Keratinocyte (primary cell): ENCODE measurements at regions not wholly inside any gene's neighbourhood (a gene's known extent, or its start where the extent isn't known, plus 50 kb on each side); places are given as distances from the start of the nearest gene placed in this dataset.

ENCODE experiments used
- DNase-seq: peaks from one replicate; pipeline ENCODE4 v3.0.0-alpha.2; 2011; ENCODE audit warnings: low read depth, missing footprints, low spot score
- FAIRE-seq: peaks from 2 replicates; lab custom pipeline; 2011; peaks lifted over from hg19 to GRCh38; lab: Jason Lieb, UNC
- H2AFZ ChIP-seq: 2 replicates; pipeline ENCODE4 v1.6.0; 2012; ENCODE audit warnings: low read length, control low read depth, inconsistent platforms; ENCODE audit not compliant: control insufficient read depth
- H3K27ac ChIP-seq: 2 replicates; pipeline ENCODE4 v1.5.1; 2011; ENCODE audit warnings: low read length; ENCODE audit not compliant: control insufficient read depth, insufficient read depth
- H3K27me3 ChIP-seq: 3 replicates; pipeline ENCODE4 v1.6.0; 2011; ENCODE audit warnings: low read length; ENCODE audit not compliant: control insufficient read depth, insufficient read depth; ENCODE audit errors: extremely low read depth
- H3K36me3 ChIP-seq, 2 experiments: 2 replicates in 1 of 2; 3 replicates in 1 of 2; pipeline ENCODE4 v1.5.1; 2011; ENCODE audit warnings: low read length in 2 of 2, mild to moderate bottlenecking in 1 of 2; ENCODE audit not compliant: control insufficient read depth in 2 of 2, insufficient read depth in 2 of 2; ENCODE audit errors: extremely low read depth in 1 of 2
- H3K4me1 ChIP-seq: 3 replicates; pipeline ENCODE4 v1.5.1; 2011; ENCODE audit warnings: low read length; ENCODE audit not compliant: control insufficient read depth, insufficient read depth; ENCODE audit errors: extremely low read depth
- H3K4me2 ChIP-seq: 3 replicates; pipeline ENCODE4 v1.6.0; 2011; ENCODE audit warnings: low read depth, low read length; ENCODE audit not compliant: control insufficient read depth, insufficient read depth; ENCODE audit errors: extremely low read depth
- H3K4me3 ChIP-seq, 3 experiments: fragments of 200-600 bp in 1 of 3; sonication (generic) in 1 of 3; 2 replicates in 2 of 3; 3 replicates in 1 of 3; pipeline ENCODE4 v1.5.1; 2011 to 2016; ENCODE audit warnings: low read length in 3 of 3, mild to moderate bottlenecking in 3 of 3, control low read depth in 2 of 3, inconsistent platforms in 1 of 3, low read depth in 1 of 3, mixed read lengths in 1 of 3, mixed run types in 1 of 3, moderate library complexity in 1 of 3; ENCODE audit not compliant: control insufficient read depth in 2 of 3, insufficient read depth in 2 of 3; ENCODE audit errors: extremely low read depth in 1 of 3
- H3K79me2 ChIP-seq: 2 replicates; pipeline ENCODE4 v1.6.0; 2012; ENCODE audit warnings: low read length; ENCODE audit not compliant: control insufficient read depth, insufficient read depth
- H3K9ac ChIP-seq: 3 replicates; pipeline ENCODE4 v1.6.0; 2011; ENCODE audit warnings: low read length; ENCODE audit not compliant: control insufficient read depth, insufficient read depth; ENCODE audit errors: extremely low read depth
- H3K9me1 ChIP-seq: 3 replicates; pipeline ENCODE4 v1.6.0; 2011; ENCODE audit warnings: low read length; ENCODE audit not compliant: control insufficient read depth, insufficient read depth; ENCODE audit errors: extremely low read depth
- H3K9me3 ChIP-seq: 2 replicates; pipeline ENCODE4 v1.5.1; 2012; ENCODE audit warnings: low read depth, low read length; ENCODE audit not compliant: control insufficient read depth
- H4K20me1 ChIP-seq: 3 replicates; pipeline ENCODE4 v1.6.0; 2011; ENCODE audit warnings: low read length; ENCODE audit not compliant: control insufficient read depth, insufficient read depth; ENCODE audit errors: extremely low read depth
- EZH2 ChIP-seq: IDR thresholded peaks from one replicate; pipeline ENCODE4 v1.6.1; 2012; ENCODE audit warnings: inconsistent platforms, mild to moderate bottlenecking, low read length, moderate library complexity
- dilution Hi-C: fragments of 300-500 bp; cut with MboI; formaldehyde crosslinking; loops from one replicate; pipeline ENCODE4 v1.7.0; 2020; ENCODE audit warnings: low sequenced_read_pairs; ENCODE audit not compliant: extremely low pct_ligation_motif_present
- small RNA-seq, 3 experiments: library from RNA; depleted of rRNA; stranded (forward); fragments of <200 nt; gene quantifications; one replicate each; pipeline ENCODE3, GENCODE V24; 2012; ENCODE audit warnings: low read depth in 3 of 3, low replicate concordance in 1 of 3; ENCODE audit not compliant: insufficient read length in 3 of 3
- TF ChIP-seq, protein P1 (sequence below), 3 experiments: IDR thresholded peaks in 1 of 3; conservative IDR thresholded peaks in 1 of 3; optimal IDR thresholded peaks in 1 of 3; 2 replicates in 2 of 3; 3 replicates in 1 of 3; pipeline versions ENCODE3 to v1.5.1; 2011; ENCODE audit warnings: low read length in 3 of 3, mild to moderate bottlenecking in 3 of 3, moderate library complexity in 2 of 3, control low read depth in 1 of 3, inconsistent platforms in 1 of 3; ENCODE audit not compliant: insufficient read depth in 2 of 3; ENCODE audit errors: extremely low read depth in 1 of 3

DNA sequence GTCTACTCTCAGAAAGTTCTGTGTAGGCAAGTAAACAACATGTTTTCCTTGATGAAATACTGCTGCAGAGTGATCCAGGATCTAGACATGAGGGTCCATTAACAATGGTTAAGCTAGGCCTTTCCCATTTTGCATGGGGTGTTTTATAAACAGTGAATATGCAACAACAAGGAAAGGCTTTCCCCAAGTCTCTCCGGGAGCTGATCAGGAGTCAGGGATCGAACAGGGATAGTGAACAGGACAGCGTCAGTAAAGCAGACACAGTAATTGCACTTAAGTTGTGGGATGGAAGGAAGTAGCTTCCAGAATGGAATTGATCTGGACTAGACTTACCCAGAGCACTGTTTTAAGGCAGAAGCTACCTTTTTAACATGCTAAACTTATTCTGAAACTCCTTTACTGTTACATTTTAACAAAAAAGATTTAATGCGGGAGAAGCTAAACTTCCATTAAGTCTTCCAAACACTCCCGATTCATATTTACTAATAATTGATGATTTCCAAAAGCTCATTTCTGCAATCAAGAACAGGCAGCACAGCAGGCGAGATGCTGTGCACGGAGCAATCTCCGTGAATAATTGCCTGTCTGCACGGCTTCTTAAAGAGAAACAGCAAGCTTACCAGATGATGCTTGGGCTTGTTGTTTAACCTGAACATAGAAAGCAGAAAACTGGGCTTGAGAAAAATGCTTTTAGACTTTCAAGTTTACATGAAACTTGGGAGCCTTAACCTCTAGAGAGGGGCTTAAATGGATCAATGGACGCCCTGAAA is 50.3 kb upstream of the DOCK1 start:
- H3K9me1 ChIP-seq = no peaks in the 10 kb centered on the region
- no peaks in the 10 kb centered on the region for H4K20me1 ChIP-seq
- no peak overlapping the region for H3K4me3 ChIP-seq
- H3K27ac ChIP-seq = no peak overlapping the region
- TF ChIP-seq, protein P1, sequence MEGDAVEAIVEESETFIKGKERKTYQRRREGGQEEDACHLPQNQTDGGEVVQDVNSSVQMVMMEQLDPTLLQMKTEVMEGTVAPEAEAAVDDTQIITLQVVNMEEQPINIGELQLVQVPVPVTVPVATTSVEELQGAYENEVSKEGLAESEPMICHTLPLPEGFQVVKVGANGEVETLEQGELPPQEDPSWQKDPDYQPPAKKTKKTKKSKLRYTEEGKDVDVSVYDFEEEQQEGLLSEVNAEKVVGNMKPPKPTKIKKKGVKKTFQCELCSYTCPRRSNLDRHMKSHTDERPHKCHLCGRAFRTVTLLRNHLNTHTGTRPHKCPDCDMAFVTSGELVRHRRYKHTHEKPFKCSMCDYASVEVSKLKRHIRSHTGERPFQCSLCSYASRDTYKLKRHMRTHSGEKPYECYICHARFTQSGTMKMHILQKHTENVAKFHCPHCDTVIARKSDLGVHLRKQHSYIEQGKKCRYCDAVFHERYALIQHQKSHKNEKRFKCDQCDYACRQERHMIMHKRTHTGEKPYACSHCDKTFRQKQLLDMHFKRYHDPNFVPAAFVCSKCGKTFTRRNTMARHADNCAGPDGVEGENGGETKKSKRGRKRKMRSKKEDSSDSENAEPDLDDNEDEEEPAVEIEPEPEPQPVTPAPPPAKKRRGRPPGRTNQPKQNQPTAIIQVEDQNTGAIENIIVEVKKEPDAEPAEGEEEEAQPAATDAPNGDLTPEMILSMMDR (optimal IDR thresholded peaks at IDR 0.05 in 1 of 3, IDR thresholded peaks at IDR 0.05 in 1 of 3, conservative IDR thresholded peaks at IDR 0.05 in 1 of 3; ENCODE audit: extremely low read depth in 1 of 3, insufficient read depth in 2 of 3, low read length in 3 of 3) = no peak
- no peak for TF ChIP-seq EZH2
- dilution Hi-C loops = no loop called here
- H3K27me3 ChIP-seq = no peaks in the 10 kb centered on the region
- no peaks in the 10 kb centered on the region for H3K79me2 ChIP-seq
- no peaks in the 10 kb centered on the region for H3K4me1 ChIP-seq
- H3K36me3 ChIP-seq = no peaks in the 10 kb centered on the region
- H3K9me3 ChIP-seq = no peaks in the 10 kb centered on the region
- H2AFZ ChIP-seq = no peak overlapping the region
- H3K4me2 ChIP-seq = no peak overlapping the region
- DNase-seq (no peak), FAIRE-seq (no peak)
- no peak overlapping the region for H3K9ac ChIP-seq

Small RNA genes in the stretch of these regions (small RNA-seq; reads per million reads assigned to genes)
- gene RF00271 = 0 reads per million in 3 experiments
